ENCODE measurements at regions not wholly inside any gene's neighbourhood (a gene's known extent, or its start where the extent isn't known, plus 50 kb on each side); places are given as distances from the start of the nearest gene placed in this dataset.

- no peaks in the 10 kb centered on the region for H3K9me3 Mint-ChIP-seq
- peaks cover 16% of the 10 kb centered on the region for H3K4me1 Mint-ChIP-seq
- no peak for DNase-seq (ENCODE audit: low spot score in 2 of 2, unreplicated experiment in 2 of 2)
- no peaks in the 10 kb centered on the region for H3K36me3 Mint-ChIP-seq
- no peak overlapping the region for H3K27ac Mint-ChIP-seq
- no peak overlapping the region for H3K4me3 Mint-ChIP-seq
- no peak for TF ChIP-seq CTCF (IDR thresholded peaks at IDR 0.05; ENCODE audit: unreplicated experiment)
- H3K27me3 Mint-ChIP-seq (ENCODE audit: low read depth) = no peaks in the 10 kb centered on the region
Observed at GRCh38 chr11:95605271-95605940, 184.2 kb downstream of the FAM76B start.

- H3K36me3 Mint-ChIP-seq = no peaks in the 10 kb centered on the region
- DNase-seq (ENCODE audit: low spot score in 2 of 2, unreplicated experiment in 2 of 2) = no peak
- no peak overlapping the region for H3K27ac Mint-ChIP-seq
- no peak for TF ChIP-seq CTCF (IDR thresholded peaks at IDR 0.05; ENCODE audit: unreplicated experiment)
- H3K4me1 Mint-ChIP-seq = peaks cover 26% of the 10 kb centered on the region
- no peaks in the 10 kb centered on the region for H3K27me3 Mint-ChIP-seq (ENCODE audit: low read depth)
- H3K9me3 Mint-ChIP-seq = peaks cover 10% of the 10 kb centered on the region
- no peak overlapping the region for H3K4me3 Mint-ChIP-seq
Observed at GRCh38 chr11:95599959-95600586, 189.5 kb downstream of the FAM76B start.

- H3K36me3 Mint-ChIP-seq = no peaks in the 10 kb centered on the region
- peak overlapping the region; percentile 91 for H3K27ac Mint-ChIP-seq
- H3K27me3 Mint-ChIP-seq (ENCODE audit: low read depth) = no peaks in the 10 kb centered on the region
- no peak for TF ChIP-seq CTCF (IDR thresholded peaks at IDR 0.05; ENCODE audit: unreplicated experiment)
- DNase-seq (ENCODE audit: low spot score in 2 of 2, unreplicated experiment in 2 of 2) = no peak
- H3K4me1 Mint-ChIP-seq = peaks cover 37% of the 10 kb centered on the region
- H3K4me3 Mint-ChIP-seq = no peak overlapping the region
- peaks cover 10% of the 10 kb centered on the region for H3K9me3 Mint-ChIP-seq
Observed at GRCh38 chr11:95595973-95596489, 193.6 kb downstream of the FAM76B start.

GRCh38 chr11:95595541-95595940, 194.0 kb downstream of the FAM76B start:
- H3K27me3 Mint-ChIP-seq (ENCODE audit: low read depth) = no peaks in the 10 kb centered on the region
- H3K27ac Mint-ChIP-seq = peak overlapping the region; percentile 91
- DNase-seq (ENCODE audit: low spot score in 2 of 2, unreplicated experiment in 2 of 2) = no peak
- no peak for TF ChIP-seq CTCF (IDR thresholded peaks at IDR 0.05; ENCODE audit: unreplicated experiment)
- H3K4me3 Mint-ChIP-seq = no peak overlapping the region
- peaks cover 10% of the 10 kb centered on the region for H3K9me3 Mint-ChIP-seq
- no peaks in the 10 kb centered on the region for H3K36me3 Mint-ChIP-seq
- peaks cover 35% of the 10 kb centered on the region for H3K4me1 Mint-ChIP-seq

GRCh38 chr11:95593111-95593510, 196.5 kb downstream of the FAM76B start:
- no peak overlapping the region for H3K27ac Mint-ChIP-seq
- no peak for DNase-seq (ENCODE audit: low spot score in 2 of 2, unreplicated experiment in 2 of 2)
- peaks cover 10% of the 10 kb centered on the region for H3K9me3 Mint-ChIP-seq
- TF ChIP-seq CTCF (IDR thresholded peaks at IDR 0.05; ENCODE audit: unreplicated experiment) = no peak
- H3K27me3 Mint-ChIP-seq (ENCODE audit: low read depth) = no peaks in the 10 kb centered on the region
- no peak overlapping the region for H3K4me3 Mint-ChIP-seq
- peaks cover 32% of the 10 kb centered on the region for H3K4me1 Mint-ChIP-seq
- H3K36me3 Mint-ChIP-seq = no peaks in the 10 kb centered on the region
